Smooth muscle cell (in vitro differentiated cells): ENCODE measurements at regions not wholly inside any gene's neighbourhood (a gene's known extent, or its start where the extent isn't known, plus 50 kb on each side); places are given as distances from the start of the nearest gene placed in this dataset.

Experiments
- DNase-seq: peaks from one replicate; lab custom pipeline; 2025; ENCODE audit not compliant: unreplicated experiment; lab: John Stamatoyannopoulos, UW
- H2AFZ ChIP-seq: fragments of 200-600 bp; sonication (generic); 2 replicates; pipeline ENCODE4 v1.6.0; 2016; ENCODE audit warnings: antibody characterized with exemption, low read depth, mild to moderate bottlenecking
- H3F3A ChIP-seq: fragments of 200-600 bp; sonication (generic); 2 replicates; pipeline ENCODE4 v1.6.0; 2017; ENCODE audit warnings: antibody characterized with exemption, low read depth
- H3K27ac ChIP-seq: fragments of 200-600 bp; sonication (generic); 2 replicates; pipeline ENCODE4 v1.5.1; 2016; ENCODE audit warnings: low read depth, mild to moderate bottlenecking
- H3K27me3 ChIP-seq: fragments of 200-600 bp; sonication (generic); 2 replicates; pipeline ENCODE4 v1.6.1; 2016; ENCODE audit warnings: low read depth, mild to moderate bottlenecking
- H3K36me3 ChIP-seq: fragments of 200-600 bp; sonication (generic); 2 replicates; pipeline ENCODE4 v1.5.1; 2016; ENCODE audit warnings: low read depth
- H3K4me1 ChIP-seq: fragments of 200-600 bp; sonication (generic); 2 replicates; pipeline ENCODE4 v1.5.1; 2016; ENCODE audit warnings: low read depth
- H3K4me2 ChIP-seq: fragments of 200-600 bp; sonication (generic); 2 replicates; pipeline ENCODE4 v1.6.0; 2016; ENCODE audit warnings: mild to moderate bottlenecking
- H3K4me3 ChIP-seq: fragments of 200-600 bp; sonication (generic); 2 replicates; pipeline ENCODE4 v1.5.1; 2016; ENCODE audit warnings: mild to moderate bottlenecking
- H3K79me2 ChIP-seq: fragments of 200-600 bp; sonication (generic); 2 replicates; pipeline ENCODE4 v1.6.0; 2016; ENCODE audit warnings: low read depth, mild to moderate bottlenecking
- H3K9ac ChIP-seq: fragments of 200-600 bp; sonication (generic); 2 replicates; pipeline ENCODE4 v1.6.0; 2016; ENCODE audit warnings: low read depth
- H3K9me3 ChIP-seq: fragments of 200-600 bp; sonication (generic); replicated peaks from 2 replicates; pipeline ENCODE4 v1.5.1; 2016; ENCODE audit warnings: low read depth
- H4K20me1 ChIP-seq: fragments of 200-600 bp; sonication (generic); 2 replicates; pipeline ENCODE4 v1.6.0; 2016; ENCODE audit warnings: low read depth
- CTCF ChIP-seq: fragments of 200-600 bp; sonication (generic); IDR thresholded peaks from 2 replicates; pipeline ENCODE4 v1.5.1; 2017; ENCODE audit warnings: borderline replicate concordance, mild to moderate bottlenecking, antibody characterized with exemption; ENCODE audit not compliant: insufficient read depth, poor library complexity, severe bottlenecking
- WGBS: methylation state at CpG from one replicate; pipeline ENCODE4 v1.1.7; 2016; ENCODE audit warnings: low lambda C conversion rate; 5-methylcytosine and 5-hydroxymethylcytosine counted together

DNA sequence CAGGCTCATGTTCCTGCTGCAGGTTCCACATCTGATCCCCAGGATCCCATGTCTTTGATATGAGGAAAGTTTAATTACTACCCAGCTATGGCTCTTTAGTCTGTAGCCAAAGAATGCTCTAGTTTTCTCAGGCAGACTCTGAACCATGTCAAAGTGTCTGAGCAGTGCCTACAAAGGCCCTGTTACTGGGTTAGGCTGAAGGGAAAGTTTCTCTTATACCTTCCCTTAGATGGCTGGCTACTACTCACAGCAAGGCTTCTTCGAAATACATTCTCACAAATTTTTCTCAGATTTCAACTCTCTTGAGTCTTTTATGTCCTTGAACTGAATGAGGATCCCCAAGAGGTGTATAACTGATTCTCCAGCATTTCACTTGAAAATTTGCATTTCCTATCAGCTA, 102.4 kb downstream of the NR1D2 start:
- Histone ChIP-seq H3F3A (peaks cover 4% of the 10 kb centered on the region), H2AFZ (peak overlapping the region; percentile 43)

GRCh38 chr3:24048843-24049242, 103.8 kb downstream of the NR1D2 start:
- peaks cover 4% of the 10 kb centered on the region for H3F3A ChIP-seq
- no peaks in the 10 kb centered on the region for H3K9me3 ChIP-seq
- 40% methylated on average over 1 of the region's 1 CpG for WGBS
- H3K9ac ChIP-seq, result no peak overlapping the region
- no peaks in the 10 kb centered on the region for H3K36me3 ChIP-seq
- H2AFZ ChIP-seq, result no peak overlapping the region
- no peak overlapping the region for H3K4me2 ChIP-seq
- no peaks in the 10 kb centered on the region for H3K79me2 ChIP-seq
- no peaks in the 10 kb centered on the region for H3K27me3 ChIP-seq
- no peak overlapping the region for H3K4me3 ChIP-seq
- no peaks in the 10 kb centered on the region for H4K20me1 ChIP-seq
- no peak for DNase-seq
- H3K27ac ChIP-seq, result peak overlapping the region; percentile 81
- TF ChIP-seq CTCF, result no peak
- peaks cover 6% of the 10 kb centered on the region for H3K4me1 ChIP-seq

More for the DNA sequence above, 102.4 kb downstream of the NR1D2 start:
- Histone ChIP-seq H3K9ac (peak overlapping the region; percentile 21), H3K4me1 (peaks cover 6% of the 10 kb centered on the region), H3K79me2 (no peaks in the 10 kb centered on the region), H3K27ac (peak overlapping the region; percentile 81), H3K27me3 (no peaks in the 10 kb centered on the region), H3K4me3 (no peak overlapping the region), H4K20me1 (no peaks in the 10 kb centered on the region), H3K9me3 (no peaks in the 10 kb centered on the region), H3K36me3 (no peaks in the 10 kb centered on the region), H3K4me2 (peak overlapping the region; percentile 46)
- 0% methylated on average over 1 of the region's 1 CpG for WGBS
- no peak for DNase-seq
- no peak for TF ChIP-seq CTCF

DNA sequence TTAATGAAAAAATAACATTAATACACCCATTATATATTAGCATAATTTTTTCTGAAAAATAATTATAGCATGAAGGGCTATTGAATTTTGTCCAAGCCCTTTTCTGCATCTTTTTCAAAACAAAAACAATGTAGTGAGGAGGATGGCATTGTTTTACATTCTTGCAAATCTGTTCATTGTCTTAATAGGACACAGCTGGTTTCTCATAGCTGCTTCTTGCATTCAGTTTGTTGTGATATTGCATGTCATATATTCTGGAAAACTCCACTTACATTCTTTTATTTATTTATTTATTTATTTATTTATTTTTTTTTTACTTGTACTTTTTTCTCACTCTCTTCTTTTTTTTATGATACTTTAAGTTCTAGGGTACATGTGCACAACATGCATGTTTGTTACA, 107.4 kb downstream of the NR1D2 start:
- Histone ChIP-seq H3K27ac (no peak overlapping the region), H2AFZ (no peak overlapping the region), H3K4me3 (no peak overlapping the region), H3K9ac (no peak overlapping the region), H3K4me1 (peaks cover 4% of the 10 kb centered on the region), H3K27me3 (no peaks in the 10 kb centered on the region), H3K36me3 (no peaks in the 10 kb centered on the region), H3K9me3 (no peaks in the 10 kb centered on the region), H3F3A (peaks cover 2% of the 10 kb centered on the region), H3K4me2 (no peak overlapping the region), H4K20me1 (no peaks in the 10 kb centered on the region), H3K79me2 (no peaks in the 10 kb centered on the region)
- DNase-seq, result no peak
- no peak for TF ChIP-seq CTCF

DNA sequence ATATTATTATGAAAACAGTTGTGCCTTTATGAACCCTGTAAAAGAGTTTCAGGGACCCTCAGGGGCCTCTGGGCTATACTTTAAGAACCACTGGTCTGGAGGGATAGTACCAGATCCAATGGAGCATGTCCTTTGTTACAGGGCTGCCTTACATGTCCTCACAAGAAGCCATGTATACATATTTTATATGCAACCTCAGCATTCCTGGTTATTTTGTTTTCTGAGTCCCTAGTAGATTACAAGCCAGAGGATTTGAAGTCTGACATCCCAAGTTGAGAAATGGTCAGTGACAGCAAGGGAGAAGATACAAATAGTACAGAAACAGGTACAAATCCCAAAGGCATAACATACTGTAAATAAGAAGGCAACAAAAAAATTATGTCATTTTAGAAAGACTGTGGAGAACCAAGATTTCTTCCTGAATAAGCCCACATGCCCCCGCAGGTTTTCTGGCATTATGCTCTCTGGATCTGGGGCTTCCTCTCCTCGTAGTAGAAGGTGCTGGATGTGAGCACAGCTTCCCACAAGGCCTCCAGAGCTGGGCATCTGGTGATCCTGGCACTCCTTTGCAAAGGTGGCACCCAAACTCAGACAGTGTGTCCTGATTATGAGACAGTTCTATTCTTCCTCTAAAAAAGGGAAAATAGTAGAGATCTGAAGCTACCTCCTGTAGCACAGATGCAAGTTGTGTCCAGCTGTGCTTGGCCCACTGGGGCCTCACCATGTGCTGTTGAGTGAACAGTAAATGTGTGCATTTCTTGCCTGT, 114.0 kb downstream of the NR1D2 start:
- no peaks in the 10 kb centered on the region for H4K20me1 ChIP-seq
- H3K4me2 ChIP-seq, result peak overlapping the region; percentile 82
- 80% methylated on average over 2 of the region's 2 CpGs for WGBS
- no peaks in the 10 kb centered on the region for H3K36me3 ChIP-seq
- H3K4me1 ChIP-seq, result peaks cover 16% of the 10 kb centered on the region
- H3K79me2 ChIP-seq, result no peaks in the 10 kb centered on the region
- peak overlapping the region; percentile 66 for H2AFZ ChIP-seq
- no peak overlapping the region for H3K9ac ChIP-seq
- peaks cover 11% of the 10 kb centered on the region for H3F3A ChIP-seq
- no peaks in the 10 kb centered on the region for H3K27me3 ChIP-seq
- TF ChIP-seq CTCF, result no peak
- peak overlapping the region; percentile 87 for H3K27ac ChIP-seq
- H3K4me3 ChIP-seq, result no peak overlapping the region
- H3K9me3 ChIP-seq, result no peaks in the 10 kb centered on the region
- no peak for DNase-seq
